Suprapubic skin (tissue), 4 donors: ENCODE measurements at regions not wholly inside any gene's neighbourhood (a gene's known extent, or its start where the extent isn't known, plus 50 kb on each side); places are given as distances from the start of the nearest gene placed in this dataset.

ENCODE experiments used
- EP300 ChIP-seq: sonication (generic); formaldehyde crosslinking; IDR thresholded peaks from one replicate; pipeline ENCODE4 v1.6.1; 2017; ENCODE audit warnings: antibody characterized with exemption
- POLR2A ChIP-seq, 2 donors: fragments of 450-650 bp; IDR thresholded peaks; one replicate each; pipeline ENCODE4 v1.6.1; 2017; ENCODE audit warnings: antibody characterized with exemption in 2 of 2, mild to moderate bottlenecking in 2 of 2, moderate library complexity in 2 of 2
- POLR2AphosphoS5 ChIP-seq, 3 donors: sonication (generic); formaldehyde crosslinking; IDR thresholded peaks; one replicate each; pipeline ENCODE4 v1.6.1; 2017; ENCODE audit warnings: antibody characterized with exemption in 3 of 3
- TF ChIP-seq, protein P1 (sequence below), 2 donors: fragments of 200-600 bp in 1 of 2; fragments of 450-650 bp in 1 of 2; sonication (generic) in 1 of 2; IDR thresholded peaks; one replicate each; pipeline ENCODE4 v1.5.1; 2016 to 2019; ENCODE audit warnings: antibody characterized with exemption in 2 of 2, mild to moderate bottlenecking in 1 of 2, moderate library complexity in 1 of 2

GRCh38 chr9:31823365-31823764, 561.1 kb upstream of the ACO1 start:
- TF ChIP-seq, protein P1, sequence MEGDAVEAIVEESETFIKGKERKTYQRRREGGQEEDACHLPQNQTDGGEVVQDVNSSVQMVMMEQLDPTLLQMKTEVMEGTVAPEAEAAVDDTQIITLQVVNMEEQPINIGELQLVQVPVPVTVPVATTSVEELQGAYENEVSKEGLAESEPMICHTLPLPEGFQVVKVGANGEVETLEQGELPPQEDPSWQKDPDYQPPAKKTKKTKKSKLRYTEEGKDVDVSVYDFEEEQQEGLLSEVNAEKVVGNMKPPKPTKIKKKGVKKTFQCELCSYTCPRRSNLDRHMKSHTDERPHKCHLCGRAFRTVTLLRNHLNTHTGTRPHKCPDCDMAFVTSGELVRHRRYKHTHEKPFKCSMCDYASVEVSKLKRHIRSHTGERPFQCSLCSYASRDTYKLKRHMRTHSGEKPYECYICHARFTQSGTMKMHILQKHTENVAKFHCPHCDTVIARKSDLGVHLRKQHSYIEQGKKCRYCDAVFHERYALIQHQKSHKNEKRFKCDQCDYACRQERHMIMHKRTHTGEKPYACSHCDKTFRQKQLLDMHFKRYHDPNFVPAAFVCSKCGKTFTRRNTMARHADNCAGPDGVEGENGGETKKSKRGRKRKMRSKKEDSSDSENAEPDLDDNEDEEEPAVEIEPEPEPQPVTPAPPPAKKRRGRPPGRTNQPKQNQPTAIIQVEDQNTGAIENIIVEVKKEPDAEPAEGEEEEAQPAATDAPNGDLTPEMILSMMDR (IDR thresholded peaks at IDR 0.05) = no peak
- TF ChIP-seq EP300 (no peak), POLR2AphosphoS5 (IDR thresholded peaks at IDR 0.05) (no peak), POLR2A (IDR thresholded peaks at IDR 0.05) (no peak)
